Lower leg skin (tissue), 3 donors: ENCODE measurements at regions not wholly inside any gene's neighbourhood (a gene's known extent, or its start where the extent isn't known, plus 50 kb on each side); places are given as distances from the start of the nearest gene placed in this dataset.

Experiments used
- POLR2A ChIP-seq, 2 donors: fragments of 450-650 bp; IDR thresholded peaks; one replicate each; pipeline ENCODE4 v1.6.1; 2016 to 2017; ENCODE audit warnings: antibody characterized with exemption in 2 of 2, mild to moderate bottlenecking in 1 of 2, moderate library complexity in 1 of 2
- TF ChIP-seq, protein P1 (sequence below), 3 donors: fragments of 450-650 bp; IDR thresholded peaks; one replicate each; pipeline ENCODE4 v1.5.1; 2016; ENCODE audit warnings: antibody characterized with exemption in 3 of 3, mild to moderate bottlenecking in 3 of 3, moderate library complexity in 2 of 3

DNA sequence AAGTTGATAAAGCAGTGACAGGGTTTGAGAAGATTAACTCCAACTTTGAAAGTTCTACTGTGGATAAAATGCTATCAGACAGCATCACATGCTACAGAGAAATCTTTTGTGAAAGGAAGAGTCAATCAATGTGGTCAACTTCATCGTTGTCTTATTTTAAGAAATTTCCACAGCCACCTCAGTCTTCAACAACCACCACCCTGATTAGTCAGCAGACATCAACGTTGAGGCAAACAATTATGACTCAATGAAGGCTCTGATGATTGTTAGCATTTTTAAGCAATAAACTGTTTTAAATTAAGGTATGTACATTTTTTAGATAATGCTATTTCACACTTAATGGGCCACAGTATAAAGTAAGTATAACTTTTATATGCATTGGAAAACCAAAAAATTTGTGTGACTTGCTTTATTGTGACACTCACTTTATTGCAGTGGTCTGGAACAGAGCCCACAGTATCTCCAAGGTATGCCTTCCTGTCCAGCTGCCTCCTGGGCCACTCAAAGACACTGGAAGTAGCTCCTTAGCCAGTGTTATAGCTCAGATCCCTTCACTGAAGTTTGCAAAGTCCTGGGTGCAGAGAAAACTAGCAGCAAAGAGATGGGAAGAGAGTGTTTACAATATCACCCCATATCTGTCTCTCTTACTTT lies 293.1 kb downstream of the ARHGAP12 start:
- TF ChIP-seq, protein P1, sequence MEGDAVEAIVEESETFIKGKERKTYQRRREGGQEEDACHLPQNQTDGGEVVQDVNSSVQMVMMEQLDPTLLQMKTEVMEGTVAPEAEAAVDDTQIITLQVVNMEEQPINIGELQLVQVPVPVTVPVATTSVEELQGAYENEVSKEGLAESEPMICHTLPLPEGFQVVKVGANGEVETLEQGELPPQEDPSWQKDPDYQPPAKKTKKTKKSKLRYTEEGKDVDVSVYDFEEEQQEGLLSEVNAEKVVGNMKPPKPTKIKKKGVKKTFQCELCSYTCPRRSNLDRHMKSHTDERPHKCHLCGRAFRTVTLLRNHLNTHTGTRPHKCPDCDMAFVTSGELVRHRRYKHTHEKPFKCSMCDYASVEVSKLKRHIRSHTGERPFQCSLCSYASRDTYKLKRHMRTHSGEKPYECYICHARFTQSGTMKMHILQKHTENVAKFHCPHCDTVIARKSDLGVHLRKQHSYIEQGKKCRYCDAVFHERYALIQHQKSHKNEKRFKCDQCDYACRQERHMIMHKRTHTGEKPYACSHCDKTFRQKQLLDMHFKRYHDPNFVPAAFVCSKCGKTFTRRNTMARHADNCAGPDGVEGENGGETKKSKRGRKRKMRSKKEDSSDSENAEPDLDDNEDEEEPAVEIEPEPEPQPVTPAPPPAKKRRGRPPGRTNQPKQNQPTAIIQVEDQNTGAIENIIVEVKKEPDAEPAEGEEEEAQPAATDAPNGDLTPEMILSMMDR (IDR thresholded peaks at IDR 0.05) = no peak
- TF ChIP-seq POLR2A (IDR thresholded peaks at IDR 0.05) = no peak
